ENCODE measurements at regions not wholly inside any gene's neighbourhood (a gene's known extent, or its start where the extent isn't known, plus 50 kb on each side); places are given as distances from the start of the nearest gene placed in this dataset.

DNA sequence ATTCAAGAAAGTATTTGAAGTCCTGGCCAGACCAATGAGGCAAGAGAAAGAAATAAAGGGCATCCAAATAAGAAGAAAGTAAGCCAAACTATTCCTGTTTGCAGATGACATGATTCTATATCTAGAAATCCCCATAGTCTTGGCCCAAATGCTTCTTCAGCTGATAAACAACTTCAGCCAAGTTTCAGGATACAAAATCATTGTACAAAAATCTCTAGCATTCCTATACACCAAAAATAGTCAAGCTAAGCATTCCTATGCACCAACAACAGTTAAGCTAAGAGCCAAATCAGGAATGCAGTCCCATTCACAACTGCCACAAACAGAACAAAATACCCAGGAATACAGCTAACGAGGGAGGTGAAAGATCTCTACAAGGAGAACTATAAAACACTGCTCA, 60.1 kb upstream of the PHIP start:
- TF ChIP-seq CTCF (conservative IDR thresholded peaks at IDR 0.05 in 1 of 2, IDR thresholded peaks at IDR 0.05 in 1 of 2; ENCODE audit: low read depth in 1 of 2, low read length in 2 of 2) (no peak), EZH2 (IDR thresholded peaks at IDR 0.05; ENCODE audit: low read length, missing control alignments) (no peak)

Data from fibroblast of lung (primary cell).